Colonic mucosa (tissue), 4 donors: ENCODE measurements at regions not wholly inside any gene's neighbourhood (a gene's known extent, or its start where the extent isn't known, plus 50 kb on each side); places are given as distances from the start of the nearest gene placed in this dataset.

Source experiments
- DNase-seq: peaks from one replicate; pipeline ENCODE4 v3.0.0-alpha.2; 2020
- H3K27ac ChIP-seq: fragments of 200-600 bp; one replicate; pipeline ENCODE4 v1.8.0; 2021
- H3K27me3 ChIP-seq: fragments of 200-600 bp; one replicate; pipeline ENCODE4 v1.8.0; 2021
- H3K36me3 ChIP-seq: fragments of 200-600 bp; one replicate; pipeline ENCODE4 v1.8.0; 2021
- H3K4me1 ChIP-seq: fragments of 200-600 bp; one replicate; pipeline ENCODE4 v1.8.0; 2021; ENCODE audit warnings: mild to moderate bottlenecking
- H3K4me3 ChIP-seq: fragments of 200-600 bp; one replicate; pipeline ENCODE4 v1.8.0; 2021
- H3K9ac ChIP-seq, 2 donors: one replicate each; pipeline ENCODE4 v1.7.0; 2013; ENCODE audit warnings: control low read depth in 2 of 2, low read depth in 2 of 2, low read length in 2 of 2
- H3K9me3 ChIP-seq: fragments of 200-600 bp; one replicate; pipeline ENCODE4 v1.8.0; 2021
- CTCF ChIP-seq: fragments of 200-600 bp; IDR thresholded peaks from one replicate; pipeline ENCODE4 v1.8.0; 2022; ENCODE audit warnings: antibody characterized with exemption, mild to moderate bottlenecking
- intact Hi-C: fragments of 100-400 bp; cut with DNase I; formaldehyde crosslinking; loops from one replicate; pipeline ENCODE4 v1.14.1; 2022
- donor health status: healthy.
- donor health status: DM: no; HTN: no; CAD: no.
- donor health status: DM: no; HTN: no; CAD: no.

GRCh38 chr5:3340471-3340870 lies 255.2 kb upstream of the IRX1 start:
- intact Hi-C loops, result no loop called here
- Histone ChIP-seq H3K36me3 (no peaks in the 10 kb centered on the region), H3K4me3 (no peak overlapping the region), H3K27me3 (no peaks in the 10 kb centered on the region), H3K27ac (no peak overlapping the region), H3K9ac (no peak overlapping the region), H3K9me3 (no peaks in the 10 kb centered on the region), H3K4me1 (no peaks in the 10 kb centered on the region)
- TF ChIP-seq CTCF, result no peak
- DNase-seq, result no peak

GRCh38 chr5:3339798-3340115 lies 255.9 kb upstream of the IRX1 start:
- H3K27ac ChIP-seq, result no peak overlapping the region
- TF ChIP-seq CTCF, result no peak
- DNase-seq, result no peak

GRCh38 chr5:3339092-3339797 lies 256.4 kb upstream of the IRX1 start:
- Histone ChIP-seq H3K4me1 (no peaks in the 10 kb centered on the region), H3K9me3 (no peaks in the 10 kb centered on the region), H3K4me3 (no peak overlapping the region), H3K9ac (no peak overlapping the region), H3K36me3 (no peaks in the 10 kb centered on the region), H3K27ac (no peak overlapping the region), H3K27me3 (no peaks in the 10 kb centered on the region)
- no peak for TF ChIP-seq CTCF
- DNase-seq, result no peak
- intact Hi-C loops, result no loop called here

More at GRCh38 chr5:3339798-3340115, 255.9 kb upstream of the IRX1 start:
- intact Hi-C loops, result no loop called here
- Histone ChIP-seq H3K9me3 (no peaks in the 10 kb centered on the region), H3K27me3 (no peaks in the 10 kb centered on the region), H3K36me3 (no peaks in the 10 kb centered on the region), H3K9ac (no peak overlapping the region), H3K4me1 (no peaks in the 10 kb centered on the region), H3K4me3 (no peak overlapping the region)

- intact Hi-C loops, result no loop called here
- H3K4me3 ChIP-seq, result no peak overlapping the region
- no peaks in the 10 kb centered on the region for H3K9me3 ChIP-seq
- no peaks in the 10 kb centered on the region for H3K4me1 ChIP-seq
- DNase-seq, result no peak
- TF ChIP-seq CTCF, result no peak
- H3K36me3 ChIP-seq, result no peaks in the 10 kb centered on the region
- no peak overlapping the region for H3K9ac ChIP-seq
- no peak overlapping the region for H3K27ac ChIP-seq
- H3K27me3 ChIP-seq, result no peaks in the 10 kb centered on the region
Observed at GRCh38 chr5:3337812-3338541, 257.7 kb upstream of the IRX1 start.

- no peaks in the 10 kb centered on the region for H3K27me3 ChIP-seq
- H3K9me3 ChIP-seq, result no peaks in the 10 kb centered on the region
- no peaks in the 10 kb centered on the region for H3K36me3 ChIP-seq
- H3K27ac ChIP-seq, result no peak overlapping the region
- H3K9ac ChIP-seq, result no peak overlapping the region
- H3K4me3 ChIP-seq, result no peak overlapping the region
- TF ChIP-seq CTCF, result no peak
- intact Hi-C loops, result no loop called here
- H3K4me1 ChIP-seq, result no peaks in the 10 kb centered on the region
- no peak for DNase-seq
Observed at GRCh38 chr5:3336666-3337065, 259.0 kb upstream of the IRX1 start.
